ENCODE measurements at regions not wholly inside any gene's neighbourhood (a gene's known extent, or its start where the extent isn't known, plus 50 kb on each side); places are given as distances from the start of the nearest gene placed in this dataset.

DNA sequence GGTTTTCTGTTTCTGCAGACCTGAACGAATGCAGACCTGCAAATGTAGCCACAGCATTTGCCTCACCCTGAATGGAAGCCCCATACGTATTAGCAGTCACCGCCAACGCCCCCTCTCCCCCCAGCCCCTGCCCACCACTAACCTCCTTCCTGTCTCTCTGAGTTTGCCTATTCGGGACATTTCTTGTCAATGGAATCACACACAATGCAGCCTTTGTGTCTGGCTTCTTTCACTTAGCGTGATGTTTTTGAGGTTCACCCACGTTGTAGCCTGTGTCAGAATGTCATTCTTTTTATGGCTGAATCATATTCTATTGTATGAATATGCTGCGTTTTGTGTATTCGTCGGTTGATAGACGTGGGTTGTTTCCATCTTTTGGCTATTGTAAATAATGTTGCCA lies 178.6 kb downstream of the AACS start:
- Histone ChIP-seq H3K9me3 (ENCODE audit: control insufficient read depth in 2 of 2, insufficient read depth in 1 of 2, low read depth in 1 of 2, low read length in 1 of 2) (peaks cover 0 to 4% of the 10 kb centered on the region in 2 donors), H3K4me3 (ENCODE audit: low read depth in 1 of 2, low read length in 2 of 2) (no peak overlapping the region), H3K27me3 (ENCODE audit: control insufficient read depth in 1 of 2, insufficient read depth in 2 of 2, low read length in 2 of 2) (peaks cover 0 to 5% of the 10 kb centered on the region in 2 donors), H3K4me1 (ENCODE audit: control insufficient read depth in 2 of 2, insufficient read depth in 2 of 2, low read length in 1 of 2) (peaks cover 0 to 4% of the 10 kb centered on the region in 2 donors), H3K36me3 (ENCODE audit: control insufficient read depth in 2 of 2, insufficient read depth in 2 of 2, low read length in 1 of 2) (no peaks in the 10 kb centered on the region), H3K27ac (ENCODE audit: low read depth in 2 of 2, low read length in 1 of 2) (no peak overlapping the region)
- 68 to 77% methylated on average over 11 of the region's 11 CpGs for WGBS, 2 donors

DNA sequence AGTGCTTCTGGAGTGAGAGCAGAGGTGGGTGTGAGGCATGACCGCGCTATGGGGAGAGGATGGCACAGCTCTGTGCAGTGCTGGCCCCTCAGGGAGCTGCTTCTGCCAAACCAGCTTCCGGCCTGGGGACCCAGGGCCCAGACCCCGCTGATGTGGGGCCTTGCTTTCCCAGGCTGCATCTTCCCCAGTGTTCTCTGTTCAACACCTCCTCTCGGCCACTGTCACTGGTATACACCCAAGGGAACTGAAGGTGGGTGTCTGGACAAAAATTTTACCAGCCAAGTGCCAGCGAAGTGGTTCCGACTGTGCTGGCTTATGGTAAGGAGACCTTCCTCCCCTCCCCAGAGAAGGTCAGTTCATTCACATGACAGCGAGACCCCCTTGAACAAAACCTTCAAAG lies 179.1 kb downstream of the AACS start:
- Histone ChIP-seq H3K9me3 (ENCODE audit: control insufficient read depth in 2 of 2, insufficient read depth in 1 of 2, low read depth in 1 of 2, low read length in 1 of 2) (peaks cover 0 to 4% of the 10 kb centered on the region in 2 donors), H3K4me3 (ENCODE audit: low read depth in 1 of 2, low read length in 2 of 2) (no peak overlapping the region), H3K36me3 (ENCODE audit: control insufficient read depth in 2 of 2, insufficient read depth in 2 of 2, low read length in 1 of 2) (no peaks in the 10 kb centered on the region), H3K4me1 (ENCODE audit: control insufficient read depth in 2 of 2, insufficient read depth in 2 of 2, low read length in 1 of 2) (peaks cover 0 to 4% of the 10 kb centered on the region in 2 donors), H3K27me3 (ENCODE audit: control insufficient read depth in 1 of 2, insufficient read depth in 2 of 2, low read length in 2 of 2) (peaks cover 0 to 5% of the 10 kb centered on the region in 2 donors), H3K27ac (ENCODE audit: low read depth in 2 of 2, low read length in 1 of 2) (no peak overlapping the region)
- 89 to 93% methylated on average over 8 of the region's 8 CpGs for WGBS, 2 donors

GRCh38 chr12:125245581-125246557 lies 180.6 kb downstream of the AACS start:
- H3K9me3 ChIP-seq (ENCODE audit: control insufficient read depth in 2 of 2, insufficient read depth in 1 of 2, low read depth in 1 of 2, low read length in 1 of 2) = no peaks in the 10 kb centered on the region
- no peaks in the 10 kb centered on the region for H3K36me3 ChIP-seq (ENCODE audit: control insufficient read depth in 2 of 2, insufficient read depth in 2 of 2, low read length in 1 of 2)
- H3K27ac ChIP-seq (ENCODE audit: low read depth in 2 of 2, low read length in 1 of 2) = no peak overlapping the region
- peaks cover 0 to 5% of the 10 kb centered on the region in 2 donors for H3K27me3 ChIP-seq (ENCODE audit: control insufficient read depth in 1 of 2, insufficient read depth in 2 of 2, low read length in 2 of 2)
- no peak overlapping the region for H3K4me3 ChIP-seq (ENCODE audit: low read depth in 1 of 2, low read length in 2 of 2)
- H3K4me1 ChIP-seq (ENCODE audit: control insufficient read depth in 2 of 2, insufficient read depth in 2 of 2, low read length in 1 of 2) = peaks cover 0 to 4% of the 10 kb centered on the region in 2 donors
- WGBS, 2 donors = 31% methylated on average over 21 of the region's 21 CpGs

GRCh38 chr12:125247477-125247876 lies 182.2 kb downstream of the AACS start:
- Histone ChIP-seq H3K27me3 (ENCODE audit: control insufficient read depth in 1 of 2, insufficient read depth in 2 of 2, low read length in 2 of 2) (peaks cover 0 to 5% of the 10 kb centered on the region in 2 donors), H3K36me3 (ENCODE audit: control insufficient read depth in 2 of 2, insufficient read depth in 2 of 2, low read length in 1 of 2) (no peaks in the 10 kb centered on the region), H3K4me3 (ENCODE audit: low read depth in 1 of 2, low read length in 2 of 2) (no peak overlapping the region), H3K9me3 (ENCODE audit: control insufficient read depth in 2 of 2, insufficient read depth in 1 of 2, low read depth in 1 of 2, low read length in 1 of 2) (no peaks in the 10 kb centered on the region), H3K27ac (ENCODE audit: low read depth in 2 of 2, low read length in 1 of 2) (no peak overlapping the region), H3K4me1 (ENCODE audit: control insufficient read depth in 2 of 2, insufficient read depth in 2 of 2, low read length in 1 of 2) (peaks cover 0 to 4% of the 10 kb centered on the region in 2 donors)
- 92 to 95% methylated on average over 7 of the region's 7 CpGs for WGBS, 2 donors

DNA sequence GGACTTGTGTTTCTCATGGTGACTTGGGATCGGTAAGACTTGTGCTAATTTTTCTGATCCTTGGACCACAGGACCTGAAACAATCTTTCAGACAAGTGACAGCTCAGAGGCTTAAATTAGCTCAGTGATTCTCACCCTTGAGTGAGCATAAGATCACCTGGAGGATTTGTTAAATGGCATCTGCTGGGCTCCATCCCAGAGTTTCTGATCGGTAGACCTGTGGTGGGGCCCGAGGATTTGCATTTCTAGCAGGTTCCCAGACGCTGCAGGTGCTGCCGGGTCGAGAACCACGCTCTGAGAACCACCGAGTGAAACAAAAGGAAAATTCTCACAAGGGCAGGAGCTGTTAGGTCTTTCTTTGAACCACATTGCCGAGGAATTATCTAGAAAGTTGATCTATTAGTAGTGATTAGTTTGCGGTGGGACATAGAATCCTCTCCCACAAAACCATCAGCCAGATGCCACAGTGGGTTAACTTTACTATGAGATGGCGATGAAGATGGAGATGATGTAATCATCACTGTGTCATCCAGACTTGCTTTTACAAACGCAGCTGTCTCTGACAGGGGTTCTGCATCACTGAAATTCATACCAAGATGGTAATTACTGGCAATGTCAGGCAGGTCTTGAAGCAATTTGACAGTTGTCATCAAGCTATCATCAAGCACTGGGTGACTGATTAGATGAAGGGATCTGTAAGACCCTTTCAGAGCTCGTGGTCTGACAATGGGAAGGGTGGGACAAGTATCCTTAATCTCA lies 184.0 kb downstream of the AACS start:
- Histone ChIP-seq H3K27ac (ENCODE audit: low read depth in 2 of 2, low read length in 1 of 2) (no peak overlapping the region), H3K4me1 (ENCODE audit: control insufficient read depth in 2 of 2, insufficient read depth in 2 of 2, low read length in 1 of 2) (peaks cover 0 to 4% of the 10 kb centered on the region in 2 donors), H3K9me3 (ENCODE audit: control insufficient read depth in 2 of 2, insufficient read depth in 1 of 2, low read depth in 1 of 2, low read length in 1 of 2) (no peaks in the 10 kb centered on the region), H3K4me3 (ENCODE audit: low read depth in 1 of 2, low read length in 2 of 2) (no peak overlapping the region), H3K36me3 (ENCODE audit: control insufficient read depth in 2 of 2, insufficient read depth in 2 of 2, low read length in 1 of 2) (no peaks in the 10 kb centered on the region), H3K27me3 (ENCODE audit: control insufficient read depth in 1 of 2, insufficient read depth in 2 of 2, low read length in 2 of 2) (peaks cover 0 to 5% of the 10 kb centered on the region in 2 donors)
- 77 to 79% methylated on average over 13 of the region's 13 CpGs for WGBS, 2 donors

- no peak overlapping the region for H3K4me3 ChIP-seq (ENCODE audit: low read depth in 1 of 2, low read length in 2 of 2)
- H3K9me3 ChIP-seq (ENCODE audit: control insufficient read depth in 2 of 2, insufficient read depth in 1 of 2, low read depth in 1 of 2, low read length in 1 of 2) = no peaks in the 10 kb centered on the region
- no peak overlapping the region for H3K27ac ChIP-seq (ENCODE audit: low read depth in 2 of 2, low read length in 1 of 2)
- 78 to 82% methylated on average over 7 of the region's 7 CpGs for WGBS, 2 donors
- no peaks in the 10 kb centered on the region for H3K36me3 ChIP-seq (ENCODE audit: control insufficient read depth in 2 of 2, insufficient read depth in 2 of 2, low read length in 1 of 2)
- peaks cover 0 to 5% of the 10 kb centered on the region in 2 donors for H3K27me3 ChIP-seq (ENCODE audit: control insufficient read depth in 1 of 2, insufficient read depth in 2 of 2, low read length in 2 of 2)
- peaks cover 0 to 4% of the 10 kb centered on the region in 2 donors for H3K4me1 ChIP-seq (ENCODE audit: control insufficient read depth in 2 of 2, insufficient read depth in 2 of 2, low read length in 1 of 2)
Measured at GRCh38 chr12:125249932-125250331, 184.7 kb downstream of the AACS start.

DNA sequence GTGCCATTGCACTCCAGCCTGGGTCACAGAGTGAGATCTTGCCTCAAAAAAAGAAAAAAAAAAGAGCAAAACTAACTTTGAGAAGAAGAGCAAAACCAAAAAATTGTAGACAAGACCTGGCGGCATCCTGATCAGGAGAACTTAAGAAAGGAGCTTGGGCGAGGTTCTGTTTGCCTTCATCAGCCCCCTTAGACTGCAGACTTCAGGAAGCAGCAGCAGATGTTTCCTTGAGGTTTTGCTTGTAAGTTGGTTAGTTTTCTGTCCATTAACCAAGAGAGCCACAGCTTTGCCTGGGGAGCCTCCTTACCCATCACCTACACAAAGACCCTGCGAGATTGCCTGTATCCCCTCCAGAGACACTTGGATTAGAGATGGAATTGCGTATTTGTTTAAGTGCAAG lies 189.0 kb downstream of the AACS start:
- no peaks in the 10 kb centered on the region for H3K36me3 ChIP-seq (ENCODE audit: control insufficient read depth in 2 of 2, insufficient read depth in 2 of 2, low read length in 1 of 2)
- H3K27ac ChIP-seq (ENCODE audit: low read depth in 2 of 2, low read length in 1 of 2) = no peak overlapping the region
- no peaks in the 10 kb centered on the region for H3K4me1 ChIP-seq (ENCODE audit: control insufficient read depth in 2 of 2, insufficient read depth in 2 of 2, low read length in 1 of 2)
- no peak overlapping the region for H3K4me3 ChIP-seq (ENCODE audit: low read depth in 1 of 2, low read length in 2 of 2)
- 72 to 80% methylated on average over 4 of the region's 4 CpGs for whole genome bisulfite sequencing, 2 donors
- H3K27me3 ChIP-seq (ENCODE audit: control insufficient read depth in 1 of 2, insufficient read depth in 2 of 2, low read length in 2 of 2) = no peaks in the 10 kb centered on the region
- peaks cover 2 to 3% of the 10 kb centered on the region in 2 donors for H3K9me3 ChIP-seq (ENCODE audit: control insufficient read depth in 2 of 2, insufficient read depth in 1 of 2, low read depth in 1 of 2, low read length in 1 of 2)

DNA sequence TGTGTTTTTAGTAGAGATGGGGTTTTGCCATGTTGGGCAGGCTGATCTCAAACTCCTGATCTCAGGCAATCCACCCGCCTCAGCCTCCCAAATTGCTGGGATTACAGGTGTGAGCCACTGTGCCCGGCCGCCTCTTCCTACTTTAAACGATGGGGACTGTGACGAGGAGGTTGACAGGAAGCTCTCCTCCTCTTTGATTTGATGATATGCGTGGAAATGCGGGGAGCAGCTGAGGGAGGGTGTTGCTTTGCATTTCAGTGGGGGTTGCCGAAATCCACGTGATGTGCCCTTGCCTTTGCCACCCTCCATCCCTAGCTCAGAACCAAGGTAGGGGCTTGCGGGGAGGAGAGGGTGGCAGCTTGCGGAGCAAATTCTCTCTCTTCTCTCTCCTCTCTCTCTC lies 189.6 kb downstream of the AACS start:
- Histone ChIP-seq H3K4me3 (ENCODE audit: low read depth in 1 of 2, low read length in 2 of 2) (no peak overlapping the region), H3K36me3 (ENCODE audit: control insufficient read depth in 2 of 2, insufficient read depth in 2 of 2, low read length in 1 of 2) (no peaks in the 10 kb centered on the region), H3K27me3 (ENCODE audit: control insufficient read depth in 1 of 2, insufficient read depth in 2 of 2, low read length in 2 of 2) (no peaks in the 10 kb centered on the region), H3K4me1 (ENCODE audit: control insufficient read depth in 2 of 2, insufficient read depth in 2 of 2, low read length in 1 of 2) (no peaks in the 10 kb centered on the region), H3K9me3 (ENCODE audit: control insufficient read depth in 2 of 2, insufficient read depth in 1 of 2, low read depth in 1 of 2, low read length in 1 of 2) (peaks cover 2 to 3% of the 10 kb centered on the region in 2 donors), H3K27ac (ENCODE audit: low read depth in 2 of 2, low read length in 1 of 2) (no peak overlapping the region)
- WGBS, 2 donors = 71 to 75% methylated on average over 9 to 11 of the region's 11 CpGs

- WGBS, 2 donors = 71% methylated on average over 12 of the region's 12 CpGs
- Histone ChIP-seq H3K27me3 (ENCODE audit: control insufficient read depth in 1 of 2, insufficient read depth in 2 of 2, low read length in 2 of 2) (no peaks in the 10 kb centered on the region), H3K4me1 (ENCODE audit: control insufficient read depth in 2 of 2, insufficient read depth in 2 of 2, low read length in 1 of 2) (no peaks in the 10 kb centered on the region), H3K27ac (ENCODE audit: low read depth in 2 of 2, low read length in 1 of 2) (no peak overlapping the region), H3K4me3 (ENCODE audit: low read depth in 1 of 2, low read length in 2 of 2) (no peak overlapping the region), H3K9me3 (ENCODE audit: control insufficient read depth in 2 of 2, insufficient read depth in 1 of 2, low read depth in 1 of 2, low read length in 1 of 2) (peaks cover 2 to 3% of the 10 kb centered on the region in 2 donors), H3K36me3 (ENCODE audit: control insufficient read depth in 2 of 2, insufficient read depth in 2 of 2, low read length in 1 of 2) (no peaks in the 10 kb centered on the region)
Measured at GRCh38 chr12:125255935-125256633, 190.8 kb downstream of the AACS start.
